GM13976 (cell line): ENCODE measurements at regions not wholly inside any gene's neighbourhood (a gene's known extent, or its start where the extent isn't known, plus 50 kb on each side); places are given as distances from the start of the nearest gene placed in this dataset.

ENCODE experiments used
- DNase-seq: peaks from one replicate; pipeline ENCODE4 v3.0.0; 2012; ENCODE audit warnings: low spot score
- CTCF ChIP-seq: IDR thresholded peaks from 2 replicates; pipeline ENCODE4 v1.5.1; 2012; ENCODE audit warnings: borderline replicate concordance, mild to moderate bottlenecking; ENCODE audit not compliant: insufficient read depth; ENCODE audit errors: extremely low read depth, missing control alignments, control extremely low read depth
- in situ Hi-C: fragments of 300-500 bp; cut with MboI; formaldehyde crosslinking; loops from one replicate; pipeline ENCODE4 v1.12.0; 2022; ENCODE audit warnings: low sequenced_read_pairs, mixed read lengths, inconsistent platforms; ENCODE audit not compliant: unreplicated experiment

- TF ChIP-seq CTCF = no peak
- in situ Hi-C loops = no loop called here
- DNase-seq = no peak
Measured at GRCh38 chr5:165370233-165370632, 1864.8 kb downstream of the MAT2B start.

- no peak for TF ChIP-seq CTCF
- in situ Hi-C loops = no loop called here
- no peak for DNase-seq
Measured at GRCh38 chr5:165370794-165371193, 1865.4 kb downstream of the MAT2B start.

- in situ Hi-C loops = no loop called here
- TF ChIP-seq CTCF = no peak
- no peak for DNase-seq
Measured at GRCh38 chr5:165375201-165375600, 1869.8 kb downstream of the MAT2B start.

GRCh38 chr5:165393839-165394238, 1888.4 kb downstream of the MAT2B start:
- DNase-seq = no peak
- in situ Hi-C loops = no loop called here
- no peak for TF ChIP-seq CTCF

- DNase-seq = no peak
- TF ChIP-seq CTCF = no peak
- in situ Hi-C loops = no loop called here
Measured at GRCh38 chr5:165397516-165397915, 1892.1 kb downstream of the MAT2B start.

- no peak for TF ChIP-seq CTCF
- DNase-seq = no peak
- in situ Hi-C loops = no loop called here
Measured at GRCh38 chr5:165400086-165400485, 1894.7 kb downstream of the MAT2B start.

- TF ChIP-seq CTCF = no peak
- in situ Hi-C loops = no loop called here
- DNase-seq = no peak
Measured at GRCh38 chr5:165404917-165405316, 1899.5 kb downstream of the MAT2B start.
